Tibial nerve (tissue), 4 donors: ENCODE measurements at regions not wholly inside any gene's neighbourhood (a gene's known extent, or its start where the extent isn't known, plus 50 kb on each side); places are given as distances from the start of the nearest gene placed in this dataset.

Source experiments
- CTCF ChIP-seq, 5 experiments: fragments of 200-600 bp in 3 of 5; fragments of 450-650 bp in 2 of 5; sonication (generic) in 3 of 5; IDR thresholded peaks; one replicate each; pipeline ENCODE4 v1.5.1; 2016 to 2019; ENCODE audit warnings: antibody characterized with exemption in 5 of 5, mild to moderate bottlenecking in 3 of 5, moderate library complexity in 2 of 5
- EP300 ChIP-seq, 2 donors: sonication (generic); formaldehyde crosslinking; IDR thresholded peaks; one replicate each; pipeline ENCODE4 v1.6.1; 2017; ENCODE audit warnings: antibody characterized with exemption in 2 of 2, mild to moderate bottlenecking in 1 of 2

- no peak for TF ChIP-seq EP300 (IDR thresholded peaks at IDR 0.05)
- no peak for TF ChIP-seq CTCF (IDR thresholded peaks at IDR 0.05)
These were observed 54.7 kb upstream of the CLDN14 start for GRCh38 chr21:36534656-36535055.
